ENCODE measurements at regions not wholly inside any gene's neighbourhood (a gene's known extent, or its start where the extent isn't known, plus 50 kb on each side); places are given as distances from the start of the nearest gene placed in this dataset.

- ATAC-seq: no peak
- no peaks in the 10 kb centered on the region for H3K36me3 ChIP-seq
- TF ChIP-seq POLR2AphosphoS5 (IDR thresholded peaks at IDR 0.05) (no peak), CTCF (IDR thresholded peaks at IDR 0.05) (no peak), EP300 (IDR thresholded peaks at IDR 0.05) (no peak), POLR2A (IDR thresholded peaks at IDR 0.05) (no peak)
- no peaks in the 10 kb centered on the region for H3K4me1 ChIP-seq
- peaks cover 4% of the 10 kb centered on the region for H3K27me3 ChIP-seq
- no peak overlapping the region for H3K4me3 ChIP-seq
- 80 to 83% methylated on average over 1 of the region's 1 CpG for WGBS, 2 donors (ENCODE audit: low coverage in 1 of 2)
- H3K9me3 ChIP-seq: no peaks in the 10 kb centered on the region
- no peak overlapping the region for H3K27ac ChIP-seq
These were observed 390.3 kb upstream of the PKN2 start for GRCh38 chr1:88293691-88294190.

- Histone ChIP-seq H3K4me1 (no peaks in the 10 kb centered on the region), H3K36me3 (no peaks in the 10 kb centered on the region), H3K27me3 (peaks cover 4% of the 10 kb centered on the region), H3K9me3 (no peaks in the 10 kb centered on the region), H3K4me3 (no peak overlapping the region), H3K27ac (no peak overlapping the region)
- no peak for ATAC-seq
- WGBS, 2 donors (ENCODE audit: low coverage in 1 of 2): 94 to 95% methylated on average over 2 of the region's 2 CpGs
- TF ChIP-seq CTCF (IDR thresholded peaks at IDR 0.05) (no peak), POLR2AphosphoS5 (IDR thresholded peaks at IDR 0.05) (no peak), POLR2A (IDR thresholded peaks at IDR 0.05) (no peak), EP300 (IDR thresholded peaks at IDR 0.05) (no peak)
These were observed 387.8 kb upstream of the PKN2 start for GRCh38 chr1:88296227-88296626.

- Histone ChIP-seq H3K27ac (no peak overlapping the region), H3K27me3 (peaks cover 4% of the 10 kb centered on the region), H3K4me1 (no peaks in the 10 kb centered on the region), H3K4me3 (no peak overlapping the region), H3K36me3 (no peaks in the 10 kb centered on the region), H3K9me3 (no peaks in the 10 kb centered on the region)
- TF ChIP-seq POLR2A (IDR thresholded peaks at IDR 0.05) (no peak), EP300 (IDR thresholded peaks at IDR 0.05) (no peak), CTCF (IDR thresholded peaks at IDR 0.05) (no peak), POLR2AphosphoS5 (IDR thresholded peaks at IDR 0.05) (no peak)
- no peak for ATAC-seq
- WGBS, 2 donors (ENCODE audit: low coverage in 1 of 2): 83 to 95% methylated on average over 1 to 2 of the region's 2 CpGs
These were observed 387.4 kb upstream of the PKN2 start for GRCh38 chr1:88296642-88297041.

- Histone ChIP-seq H3K36me3 (no peaks in the 10 kb centered on the region), H3K9me3 (no peaks in the 10 kb centered on the region), H3K4me3 (no peak overlapping the region), H3K27ac (no peak overlapping the region), H3K4me1 (peaks cover 0 to 6% (median 0%) of the 10 kb centered on the region in 3 donors), H3K27me3 (peaks cover 4% of the 10 kb centered on the region)
- no peak for ATAC-seq
- TF ChIP-seq CTCF (IDR thresholded peaks at IDR 0.05): no peak
- no peak for TF ChIP-seq POLR2AphosphoS5 (IDR thresholded peaks at IDR 0.05)
- no peak for TF ChIP-seq EP300 (IDR thresholded peaks at IDR 0.05)
- no peak for TF ChIP-seq POLR2A (IDR thresholded peaks at IDR 0.05)
- WGBS, 2 donors (ENCODE audit: low coverage in 1 of 2): 56 to 88% methylated on average over 1 of the region's 1 CpG
These were observed 385.6 kb upstream of the PKN2 start for GRCh38 chr1:88298506-88298905.

- ATAC-seq: no peak
- Histone ChIP-seq H3K9me3 (no peaks in the 10 kb centered on the region), H3K36me3 (no peaks in the 10 kb centered on the region), H3K27me3 (peaks cover 4% of the 10 kb centered on the region), H3K4me3 (no peak overlapping the region), H3K27ac (no peak overlapping the region), H3K4me1 (peaks cover 0 to 6% (median 0%) of the 10 kb centered on the region in 3 donors)
- 70 to 80% methylated on average over 2 of the region's 2 CpGs for WGBS, 2 donors (ENCODE audit: low coverage in 1 of 2)
- TF ChIP-seq CTCF (IDR thresholded peaks at IDR 0.05) (no peak), EP300 (IDR thresholded peaks at IDR 0.05) (no peak), POLR2A (IDR thresholded peaks at IDR 0.05) (no peak), POLR2AphosphoS5 (IDR thresholded peaks at IDR 0.05) (no peak)
These were observed 383.3 kb upstream of the PKN2 start for GRCh38 chr1:88300752-88301263.
